ENCODE measurements at regions not wholly inside any gene's neighbourhood (a gene's known extent, or its start where the extent isn't known, plus 50 kb on each side); places are given as distances from the start of the nearest gene placed in this dataset.

GRCh38 chr11:27907091-27907490, 200.9 kb downstream of the KIF18A start:
- DNase-seq (ENCODE audit: low read depth), result no peak

- peak; percentile 66 for DNase-seq (ENCODE audit: low read depth)
Measured at GRCh38 chr11:27904358-27905055, 203.4 kb downstream of the KIF18A start.

- DNase-seq (ENCODE audit: low read depth), result peak; percentile 95
Measured at GRCh38 chr11:27902981-27903624, 202.8 kb upstream of the BDNF start.

- DNase-seq (ENCODE audit: low read depth), result no peak
Measured at GRCh38 chr11:27898166-27898565, 197.9 kb upstream of the BDNF start.

GRCh38 chr11:27896096-27896495, 195.8 kb upstream of the BDNF start:
- DNase-seq (ENCODE audit: low read depth), result peak; percentile 69

- no peak for DNase-seq (ENCODE audit: low read depth)
Measured at GRCh38 chr11:27894552-27894951, 194.3 kb upstream of the BDNF start.

GRCh38 chr11:27886857-27887256, 186.6 kb upstream of the BDNF start:
- DNase-seq (ENCODE audit: low read depth), result peak; percentile 77

- DNase-seq (ENCODE audit: low read depth), result peak; percentile 31
Measured at GRCh38 chr11:27882066-27882697, 181.9 kb upstream of the BDNF start.

- no peak for DNase-seq (ENCODE audit: low read depth)
Measured at GRCh38 chr11:27875831-27876775, 175.8 kb upstream of the BDNF start.

- DNase-seq (ENCODE audit: low read depth), result no peak
Measured at GRCh38 chr11:27874998-27875830, 175.0 kb upstream of the BDNF start.

- DNase-seq (ENCODE audit: low read depth), result no peak
Measured at GRCh38 chr11:27873664-27874063, 173.4 kb upstream of the BDNF start.

- no peak for DNase-seq (ENCODE audit: low read depth)
Measured at GRCh38 chr11:27871056-27871455, 170.8 kb upstream of the BDNF start.

- no peak for DNase-seq (ENCODE audit: low read depth)
Measured at GRCh38 chr11:27869701-27870100, 169.4 kb upstream of the BDNF start.

- DNase-seq (ENCODE audit: low read depth), result no peak
Measured at GRCh38 chr11:27868709-27869108, 168.5 kb upstream of the BDNF start.

- DNase-seq (ENCODE audit: low read depth), result no peak
Measured at GRCh38 chr11:27868226-27868625, 168.0 kb upstream of the BDNF start.

GRCh38 chr11:27865105-27865504, 164.8 kb upstream of the BDNF start:
- no peak for DNase-seq (ENCODE audit: low read depth)

- DNase-seq (ENCODE audit: low read depth), result peak; percentile 33
Measured at GRCh38 chr11:27864611-27865010, 164.4 kb upstream of the BDNF start.

- DNase-seq (ENCODE audit: low read depth), result peak; percentile 97
Measured at GRCh38 chr11:27864091-27864491, 163.8 kb upstream of the BDNF start.

GRCh38 chr11:27863637-27864036, 163.4 kb upstream of the BDNF start:
- DNase-seq (ENCODE audit: low read depth), result no peak

- DNase-seq (ENCODE audit: low read depth), result peak; percentile 90
Measured at GRCh38 chr11:27861706-27862430, 161.6 kb upstream of the BDNF start.

All from renal cortical epithelial cell (primary cell).